ENCODE measurements at regions not wholly inside any gene's neighbourhood (a gene's known extent, or its start where the extent isn't known, plus 50 kb on each side); places are given as distances from the start of the nearest gene placed in this dataset.

DNA sequence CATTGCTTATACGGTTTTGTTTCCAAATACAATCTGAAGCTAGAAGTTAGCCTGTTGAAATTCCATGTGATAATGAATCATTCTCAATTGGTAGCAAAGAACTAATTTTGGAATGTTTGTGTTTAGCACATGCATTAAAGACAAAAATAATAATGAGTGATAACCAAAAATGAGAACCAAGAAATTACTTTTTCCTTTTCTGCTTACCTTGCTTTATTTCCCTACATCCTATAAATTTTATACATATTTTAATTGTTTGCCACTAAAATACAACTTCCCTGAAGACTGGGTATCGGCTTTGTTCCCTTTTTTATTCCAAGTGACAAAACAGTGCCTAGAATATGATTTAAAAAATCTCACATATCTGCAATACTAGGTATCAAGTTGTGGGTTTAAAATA is 203.8 kb upstream of the TACR3 start:
- no peak for ATAC-seq
- peaks cover 8% of the 10 kb centered on the region for H3K9me3 Mint-ChIP-seq
- H3K27ac Mint-ChIP-seq, result no peak overlapping the region
- H3K4me1 Mint-ChIP-seq, result no peaks in the 10 kb centered on the region
- no peak for DNase-seq (ENCODE audit: low spot score in 2 of 2)
- H3K36me3 Mint-ChIP-seq, result no peaks in the 10 kb centered on the region
- H3K4me3 Mint-ChIP-seq, result no peak overlapping the region

DNA sequence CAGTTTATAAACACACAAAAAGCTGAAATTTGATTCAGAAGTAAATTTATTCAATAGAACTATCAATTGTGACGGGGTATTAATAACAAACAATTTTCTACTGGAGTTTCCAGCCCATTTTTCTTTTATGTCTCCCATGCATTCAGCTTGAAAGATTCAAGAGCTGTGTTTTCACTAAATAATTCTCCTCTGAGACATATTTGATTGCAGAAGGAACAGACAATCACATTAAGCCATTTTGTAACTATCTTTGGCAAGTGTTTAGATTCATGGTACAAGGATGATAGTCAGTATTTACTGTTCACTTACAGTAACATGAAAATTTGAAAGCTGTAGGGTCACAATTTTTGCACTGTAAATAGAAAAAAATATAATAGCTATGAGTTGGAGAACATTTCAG is 198.4 kb upstream of the TACR3 start:
- ATAC-seq (no peak), DNase-seq (ENCODE audit: low spot score in 2 of 2) (no peak)
- H3K9me3 Mint-ChIP-seq, result no peaks in the 10 kb centered on the region
- H3K4me1 Mint-ChIP-seq, result no peaks in the 10 kb centered on the region
- H3K36me3 Mint-ChIP-seq, result no peaks in the 10 kb centered on the region
- H3K27ac Mint-ChIP-seq, result no peak overlapping the region
- H3K4me3 Mint-ChIP-seq, result no peak overlapping the region

DNA sequence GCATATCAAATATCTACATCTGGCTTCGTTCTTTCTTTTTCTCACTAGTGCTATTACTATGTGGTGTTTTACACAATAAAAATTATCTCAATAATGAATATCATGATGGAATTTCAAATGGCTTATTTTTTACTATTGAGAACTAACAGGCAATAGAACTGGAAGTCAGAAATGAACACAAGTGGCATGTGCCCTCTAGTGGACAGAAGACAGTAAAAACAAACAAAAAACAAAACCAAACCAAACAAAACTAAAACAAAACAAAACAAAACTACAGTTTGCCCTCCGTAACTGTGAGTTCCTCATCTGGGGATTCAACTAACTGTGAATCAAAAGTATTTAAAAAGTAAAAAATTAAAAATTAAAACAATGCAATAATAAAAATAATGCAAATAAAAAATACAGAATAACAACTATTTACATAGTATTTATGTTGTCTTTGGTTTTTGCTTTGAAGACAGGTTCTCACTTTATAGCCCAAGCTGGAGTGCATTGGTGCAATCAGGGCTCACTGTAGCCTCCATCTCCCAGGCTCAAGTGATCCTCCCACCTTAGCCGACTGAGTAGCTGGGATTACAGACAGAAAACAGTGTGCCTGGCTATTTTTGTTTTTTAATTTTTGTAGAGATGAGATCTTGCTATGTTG is 195.6 kb upstream of the TACR3 start:
- peaks cover 8% of the 10 kb centered on the region for H3K9me3 Mint-ChIP-seq
- DNase-seq (ENCODE audit: low spot score in 2 of 2) (no peak), ATAC-seq (no peak)
- H3K4me1 Mint-ChIP-seq, result no peaks in the 10 kb centered on the region
- no peak overlapping the region for H3K27ac Mint-ChIP-seq
- H3K36me3 Mint-ChIP-seq, result no peaks in the 10 kb centered on the region
- no peak overlapping the region for H3K4me3 Mint-ChIP-seq

DNA sequence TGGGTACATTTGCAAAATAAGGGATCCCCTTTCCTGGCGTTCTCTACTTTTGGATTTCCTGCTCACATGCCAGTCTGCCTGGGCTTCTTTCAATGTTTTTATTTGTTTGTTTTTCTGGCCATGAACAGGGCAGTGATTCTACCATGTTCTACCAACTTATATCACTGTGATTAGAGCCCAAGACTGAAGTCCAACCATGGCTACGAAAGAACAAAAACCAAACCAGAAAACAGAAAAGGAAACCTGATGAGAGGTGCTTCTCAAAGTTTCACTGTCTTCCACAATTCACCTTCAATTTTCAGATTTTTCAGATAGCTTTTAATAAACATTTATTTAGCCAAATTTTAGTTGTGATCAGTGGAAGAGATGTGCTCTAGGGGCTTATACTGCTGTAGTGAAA is 187.6 kb upstream of the TACR3 start:
- no peaks in the 10 kb centered on the region for H3K36me3 Mint-ChIP-seq
- H3K4me3 Mint-ChIP-seq, result no peak overlapping the region
- ATAC-seq, result no peak
- DNase-seq (ENCODE audit: low spot score in 2 of 2), result no peak
- H3K27ac Mint-ChIP-seq, result no peak overlapping the region
- H3K4me1 Mint-ChIP-seq, result no peaks in the 10 kb centered on the region
- peaks cover 9% of the 10 kb centered on the region for H3K9me3 Mint-ChIP-seq

DNA sequence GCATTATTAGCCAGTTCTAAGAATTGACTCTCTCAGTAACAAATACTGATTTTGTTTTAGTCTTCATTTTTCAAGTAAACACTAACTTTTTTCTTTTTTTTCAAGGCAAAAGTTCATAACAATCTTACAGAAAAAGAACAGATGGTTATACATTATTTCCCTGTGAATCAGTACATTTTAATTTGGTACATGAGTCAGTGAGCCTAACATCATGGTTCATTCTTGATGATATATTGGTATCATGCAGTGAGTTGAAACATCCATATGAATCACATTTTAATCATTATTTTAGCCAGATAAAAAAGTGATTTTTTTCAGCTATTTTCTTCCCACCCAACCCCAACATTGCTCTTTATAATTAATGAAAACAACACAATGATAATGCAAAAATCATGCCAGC is 184.3 kb upstream of the TACR3 start:
- Mint-ChIP-seq H3K4me3 (no peak overlapping the region), H3K9me3 (peaks cover 7% of the 10 kb centered on the region), H3K27ac (no peak overlapping the region), H3K36me3 (no peaks in the 10 kb centered on the region), H3K4me1 (no peaks in the 10 kb centered on the region)
- DNase-seq (ENCODE audit: low spot score in 2 of 2) (no peak), ATAC-seq (no peak)

DNA sequence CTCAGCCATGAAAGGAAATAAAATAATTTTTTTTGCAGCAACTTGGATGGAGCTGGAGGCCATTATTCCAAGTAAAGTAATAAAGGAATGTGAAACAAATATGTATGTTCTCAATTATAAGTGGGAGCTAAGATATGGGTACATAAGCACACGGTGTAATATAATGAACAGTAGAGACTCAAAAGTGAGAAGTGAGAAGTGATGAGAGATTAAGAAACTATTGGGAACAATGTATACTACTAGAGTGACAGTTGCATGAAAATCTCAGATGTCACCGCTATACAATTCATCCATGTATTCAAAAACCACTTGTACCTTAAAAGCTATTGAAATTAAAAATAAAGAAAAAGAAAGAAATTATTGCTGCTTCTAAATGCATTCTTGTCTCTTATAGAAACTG is 182.9 kb upstream of the TACR3 start:
- peaks cover 7% of the 10 kb centered on the region for H3K9me3 Mint-ChIP-seq
- H3K4me3 Mint-ChIP-seq, result no peak overlapping the region
- no peaks in the 10 kb centered on the region for H3K36me3 Mint-ChIP-seq
- H3K27ac Mint-ChIP-seq, result no peak overlapping the region
- no peaks in the 10 kb centered on the region for H3K4me1 Mint-ChIP-seq
- ATAC-seq (no peak), DNase-seq (ENCODE audit: low spot score in 2 of 2) (no peak)

DNA sequence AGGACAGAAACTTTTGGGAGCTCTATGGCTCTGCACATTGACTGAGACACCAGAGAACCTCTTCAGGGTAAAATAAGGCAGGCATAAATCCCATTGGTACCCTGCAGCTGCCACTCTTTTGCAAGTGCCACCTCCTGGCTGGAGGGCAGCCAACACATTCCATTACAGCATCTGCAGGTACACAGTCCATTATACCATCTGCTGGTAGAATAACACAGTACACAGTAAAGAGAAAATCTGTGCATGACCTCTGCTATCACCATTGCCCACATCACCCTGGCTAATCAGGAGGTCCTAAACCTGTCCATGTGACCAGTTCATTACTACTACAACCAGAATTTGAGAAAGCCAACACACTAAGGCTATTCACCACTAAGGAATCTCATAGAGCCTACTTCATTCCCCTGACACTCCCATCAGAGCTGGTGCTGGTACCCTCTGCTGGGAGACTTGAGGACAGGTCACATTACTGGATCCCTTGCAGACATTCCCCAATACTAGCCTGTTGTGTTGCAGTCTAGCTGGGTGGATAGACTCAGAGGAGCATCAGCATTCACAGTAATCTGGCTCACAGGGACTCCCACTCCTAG is 176.2 kb upstream of the TACR3 start:
- Mint-ChIP-seq H3K4me3 (no peak overlapping the region), H3K4me1 (no peaks in the 10 kb centered on the region), H3K27ac (no peak overlapping the region), H3K36me3 (no peaks in the 10 kb centered on the region), H3K9me3 (no peaks in the 10 kb centered on the region)
- ATAC-seq (no peak), DNase-seq (ENCODE audit: low spot score in 2 of 2) (no peak)

DNA sequence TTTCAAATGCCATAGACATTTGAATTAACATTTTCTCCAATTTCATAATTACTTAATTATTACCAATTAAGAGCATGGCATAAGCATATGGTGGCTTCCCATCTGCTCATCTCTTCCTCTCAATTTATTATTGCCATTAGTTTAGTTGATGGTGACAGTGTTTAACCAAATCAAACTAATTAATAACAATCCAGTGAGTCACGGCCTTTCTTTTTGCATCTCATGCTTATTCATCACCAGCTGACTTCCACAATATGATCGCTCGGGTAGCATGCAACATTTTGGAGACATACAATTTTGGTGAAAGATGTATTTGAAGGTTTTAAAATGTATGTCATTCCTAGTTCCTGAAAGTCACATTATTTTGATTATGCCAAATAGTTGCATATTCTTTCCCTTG is 172.8 kb upstream of the TACR3 start:
- ATAC-seq (no peak), DNase-seq (ENCODE audit: low spot score in 2 of 2) (no peak)
- H3K9me3 Mint-ChIP-seq, result no peaks in the 10 kb centered on the region
- H3K4me1 Mint-ChIP-seq, result no peaks in the 10 kb centered on the region
- H3K4me3 Mint-ChIP-seq, result no peak overlapping the region
- no peaks in the 10 kb centered on the region for H3K36me3 Mint-ChIP-seq
- H3K27ac Mint-ChIP-seq, result no peak overlapping the region

DNA sequence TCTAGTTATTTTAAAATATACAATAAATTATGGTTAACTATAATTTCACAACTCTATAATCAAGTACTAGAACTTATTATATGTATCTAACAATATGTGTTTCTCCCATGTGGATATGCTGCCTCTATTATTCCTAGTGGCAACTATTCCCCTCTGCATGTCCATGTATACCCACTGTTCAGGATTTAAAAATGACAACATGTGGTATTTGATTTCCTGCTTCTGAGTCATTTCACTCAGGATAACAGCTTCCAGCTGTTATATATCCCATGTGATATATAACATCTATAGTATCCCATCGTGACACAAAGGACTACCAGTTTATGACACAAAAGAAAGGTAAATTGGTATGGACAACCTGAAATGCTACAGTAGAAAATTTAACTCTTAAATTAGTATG is 167.4 kb upstream of the TACR3 start:
- no peaks in the 10 kb centered on the region for H3K4me1 Mint-ChIP-seq
- DNase-seq (ENCODE audit: low spot score in 2 of 2) (no peak), ATAC-seq (no peak)
- no peak overlapping the region for H3K27ac Mint-ChIP-seq
- no peak overlapping the region for H3K4me3 Mint-ChIP-seq
- H3K9me3 Mint-ChIP-seq, result no peaks in the 10 kb centered on the region
- no peaks in the 10 kb centered on the region for H3K36me3 Mint-ChIP-seq

DNA sequence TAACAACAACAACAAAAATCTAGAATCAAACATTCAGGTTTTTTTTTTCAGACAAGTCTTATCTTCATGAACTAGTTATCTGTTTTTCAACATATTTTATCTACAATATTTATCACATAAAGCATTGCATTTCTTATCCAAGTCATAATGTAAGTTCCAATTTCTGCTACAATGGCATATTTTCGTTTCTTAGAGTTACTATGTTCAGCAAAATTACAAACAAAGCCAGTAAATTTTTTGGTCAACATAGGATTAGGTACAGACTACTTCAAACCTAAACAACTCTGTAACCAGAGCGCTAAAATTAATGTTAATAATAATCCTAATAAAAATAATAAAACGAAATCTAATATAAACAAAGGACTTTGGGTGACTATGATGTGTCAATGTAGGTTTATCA is 165.4 kb upstream of the TACR3 start:
- Mint-ChIP-seq H3K4me1 (no peaks in the 10 kb centered on the region), H3K36me3 (no peaks in the 10 kb centered on the region), H3K9me3 (no peaks in the 10 kb centered on the region), H3K4me3 (no peak overlapping the region), H3K27ac (no peak overlapping the region)
- ATAC-seq (no peak), DNase-seq (ENCODE audit: low spot score in 2 of 2) (no peak)

DNA sequence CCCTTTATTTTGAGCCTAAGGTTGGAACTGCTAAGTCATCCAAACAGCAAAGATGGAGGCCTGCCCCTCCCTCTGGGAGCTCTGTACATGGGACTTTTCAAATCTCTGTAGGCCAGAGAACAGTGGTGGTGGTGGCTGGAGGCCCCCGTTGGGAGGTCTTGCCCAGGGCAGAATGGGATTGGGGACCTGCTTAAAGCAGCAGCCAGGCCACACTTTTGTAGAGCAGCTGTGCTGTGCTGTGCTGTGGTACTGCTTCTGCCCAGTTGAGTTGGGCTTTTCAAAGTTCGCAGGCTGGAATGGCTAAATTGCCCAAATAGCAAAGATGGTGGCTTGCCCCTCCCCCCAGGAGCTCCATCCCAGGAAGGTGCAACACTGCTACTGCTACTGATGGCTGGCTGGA is 147.5 kb upstream of the TACR3 start:
- H3K9me3 Mint-ChIP-seq, result peaks cover 10% of the 10 kb centered on the region
- no peak overlapping the region for H3K27ac Mint-ChIP-seq
- DNase-seq (ENCODE audit: low spot score in 2 of 2) (no peak), ATAC-seq (no peak)
- no peaks in the 10 kb centered on the region for H3K36me3 Mint-ChIP-seq
- H3K4me1 Mint-ChIP-seq, result no peaks in the 10 kb centered on the region
- H3K4me3 Mint-ChIP-seq, result no peak overlapping the region

DNA sequence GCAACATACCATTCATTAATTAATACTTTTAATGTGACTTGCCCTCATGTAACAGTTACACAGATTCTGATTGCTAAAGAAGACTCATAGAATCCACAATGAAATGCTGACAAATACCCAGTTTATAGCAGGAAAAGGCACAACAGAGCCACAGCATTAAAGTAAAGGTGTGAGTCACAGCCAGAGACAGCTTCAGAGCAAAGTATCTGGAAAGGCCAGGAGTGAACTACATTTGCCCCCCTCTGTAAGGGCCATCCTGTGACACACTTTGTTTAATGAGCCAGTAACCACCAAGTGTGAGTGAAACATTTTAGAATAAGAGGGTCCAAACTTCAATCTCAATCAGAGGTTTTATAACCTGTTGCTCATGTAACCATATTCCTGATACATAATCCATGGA is 133.8 kb upstream of the TACR3 start:
- Mint-ChIP-seq H3K27ac (no peak overlapping the region), H3K9me3 (peaks cover 3% of the 10 kb centered on the region), H3K4me3 (no peak overlapping the region), H3K36me3 (no peaks in the 10 kb centered on the region), H3K4me1 (no peaks in the 10 kb centered on the region)
- DNase-seq (ENCODE audit: low spot score in 2 of 2) (no peak), ATAC-seq (no peak)

DNA sequence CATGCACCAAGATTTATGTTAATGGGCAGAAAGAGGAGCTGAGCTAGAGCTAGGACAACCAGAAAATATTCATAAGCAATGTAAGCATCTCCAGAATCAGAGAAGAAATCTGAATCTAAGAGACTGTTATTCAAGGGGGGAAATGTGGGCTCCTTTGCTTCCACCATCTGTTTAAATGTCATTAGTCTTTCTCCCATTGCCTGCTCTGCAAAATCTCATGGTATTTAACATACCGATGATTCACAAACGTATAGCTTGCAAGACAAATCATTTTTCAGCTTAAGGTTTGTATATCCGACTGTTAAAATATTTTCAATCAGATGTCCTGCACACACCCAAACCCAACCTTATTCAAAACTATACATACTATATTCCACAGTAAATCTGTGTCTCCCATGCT is 133.4 kb upstream of the TACR3 start:
- Mint-ChIP-seq H3K4me3 (no peak overlapping the region), H3K36me3 (no peaks in the 10 kb centered on the region), H3K4me1 (no peaks in the 10 kb centered on the region), H3K27ac (no peak overlapping the region), H3K9me3 (peaks cover 4% of the 10 kb centered on the region)
- ATAC-seq (no peak), DNase-seq (ENCODE audit: low spot score in 2 of 2) (no peak)

DNA sequence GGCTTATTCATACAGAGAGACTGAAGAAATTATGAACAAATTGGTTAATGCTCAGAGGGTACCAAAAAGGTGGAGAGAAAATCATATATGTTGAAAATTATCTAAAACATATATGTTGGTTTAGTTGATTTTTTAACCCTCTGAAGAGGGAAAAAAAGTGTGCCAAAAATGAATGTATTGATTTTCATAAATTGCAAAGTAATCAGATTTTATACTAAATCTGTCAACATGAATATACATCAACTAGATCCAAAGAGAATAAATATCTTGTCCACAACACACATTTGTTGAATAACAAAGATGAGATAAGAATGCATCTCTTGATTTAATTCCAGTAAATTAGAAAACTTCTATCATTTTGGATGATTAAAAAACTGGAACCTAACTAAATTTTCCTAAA is 125.3 kb upstream of the TACR3 start:
- Mint-ChIP-seq H3K4me3 (no peak overlapping the region), H3K27ac (no peak overlapping the region), H3K4me1 (no peaks in the 10 kb centered on the region), H3K36me3 (no peaks in the 10 kb centered on the region), H3K9me3 (peaks cover 6% of the 10 kb centered on the region)
- no peak for ATAC-seq
- DNase-seq (ENCODE audit: low spot score in 2 of 2), result no peak

DNA sequence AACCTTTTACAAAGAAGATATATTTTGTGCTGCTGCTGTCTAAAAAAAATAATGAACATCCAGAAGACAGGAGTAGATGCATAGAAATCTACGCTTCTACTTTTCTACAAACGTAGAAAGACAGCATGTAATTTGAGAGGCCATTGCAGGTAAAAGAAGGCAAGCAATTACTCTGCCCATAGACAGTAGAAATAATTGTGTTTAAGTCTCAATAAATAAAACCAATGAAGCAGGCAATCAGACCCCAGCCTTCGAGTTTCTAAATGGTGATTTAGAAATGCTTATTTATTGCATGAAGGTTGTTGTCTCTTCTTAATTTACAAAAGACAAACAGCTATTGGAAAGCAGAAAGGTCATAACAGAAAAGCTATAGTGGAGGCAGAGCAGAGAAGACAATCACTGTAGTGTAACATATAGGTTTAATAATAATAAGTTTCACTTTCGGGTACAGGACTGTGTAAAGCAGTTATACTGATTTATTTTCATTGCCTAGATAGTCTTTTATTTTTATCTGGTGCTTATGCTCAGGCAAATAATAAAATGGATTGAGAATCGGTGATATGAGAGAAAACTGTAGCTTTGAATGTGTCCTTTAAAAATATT is 123.0 kb upstream of the TACR3 start:
- no peaks in the 10 kb centered on the region for H3K4me1 Mint-ChIP-seq
- H3K4me3 Mint-ChIP-seq, result no peak overlapping the region
- ATAC-seq (no peak), DNase-seq (ENCODE audit: low spot score in 2 of 2) (no peak)
- H3K36me3 Mint-ChIP-seq, result no peaks in the 10 kb centered on the region
- H3K27ac Mint-ChIP-seq, result no peak overlapping the region
- H3K9me3 Mint-ChIP-seq, result no peaks in the 10 kb centered on the region

DNA sequence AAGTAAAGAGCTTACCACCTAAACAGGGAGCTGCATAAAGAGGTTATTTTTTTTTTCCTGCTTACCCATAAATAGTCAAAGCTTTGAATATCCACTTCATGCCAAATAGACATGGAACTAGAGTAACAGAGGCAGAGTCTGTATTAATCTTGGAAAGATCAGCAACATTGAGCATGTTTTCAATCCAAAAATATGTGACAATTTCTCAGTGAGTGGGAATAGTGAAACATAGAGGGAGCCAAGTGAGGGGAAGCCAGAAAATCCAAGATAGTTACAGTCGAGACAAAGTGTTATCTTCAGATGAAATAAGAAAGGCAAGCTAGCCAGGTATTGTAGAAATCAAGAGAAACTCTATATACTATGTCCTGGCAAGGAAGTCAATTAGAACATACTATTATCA is 122.3 kb upstream of the TACR3 start:
- DNase-seq (ENCODE audit: low spot score in 2 of 2) (no peak), ATAC-seq (no peak)
- H3K36me3 Mint-ChIP-seq, result no peaks in the 10 kb centered on the region
- no peaks in the 10 kb centered on the region for H3K9me3 Mint-ChIP-seq
- H3K4me1 Mint-ChIP-seq, result no peaks in the 10 kb centered on the region
- no peak overlapping the region for H3K27ac Mint-ChIP-seq
- no peak overlapping the region for H3K4me3 Mint-ChIP-seq
